Ishikawa (cell line): ENCODE measurements at regions not wholly inside any gene's neighbourhood (a gene's known extent, or its start where the extent isn't known, plus 50 kb on each side); places are given as distances from the start of the nearest gene placed in this dataset.

Experiments
- MAX ChIP-seq: IDR thresholded peaks from 2 replicates; pipeline ENCODE4 v1.6.1; 2012
- REST ChIP-seq: IDR thresholded peaks from 2 replicates; pipeline ENCODE4 v1.6.1; 2012; ENCODE audit warnings: low read depth, mild to moderate bottlenecking
- TAF1 ChIP-seq: IDR thresholded peaks from 2 replicates; pipeline ENCODE4 v1.6.1; 2012; ENCODE audit warnings: low read depth, mild to moderate bottlenecking
- TCF12 ChIP-seq: IDR thresholded peaks from 2 replicates; pipeline ENCODE4 v1.6.1; 2012; ENCODE audit warnings: low read depth
- YY1 ChIP-seq: IDR thresholded peaks from 2 replicates; pipeline ENCODE4 v1.6.1; 2012; ENCODE audit warnings: low read depth

GRCh38 chr2:225764346-225764745 lies 364.8 kb downstream of the NYAP2 start:
- no peak for TF ChIP-seq TCF12
- no peak for TF ChIP-seq REST
- no peak for TF ChIP-seq YY1
- no peak for TF ChIP-seq MAX
- TF ChIP-seq TAF1 = no peak
